ENCODE measurements at regions not wholly inside any gene's neighbourhood (a gene's known extent, or its start where the extent isn't known, plus 50 kb on each side); places are given as distances from the start of the nearest gene placed in this dataset.
"Not testable (repeated sequence)": the region's sequence is repeated elsewhere in the genome, so short reads cannot be mapped to it uniquely, and the experiment has no call there.

DNA sequence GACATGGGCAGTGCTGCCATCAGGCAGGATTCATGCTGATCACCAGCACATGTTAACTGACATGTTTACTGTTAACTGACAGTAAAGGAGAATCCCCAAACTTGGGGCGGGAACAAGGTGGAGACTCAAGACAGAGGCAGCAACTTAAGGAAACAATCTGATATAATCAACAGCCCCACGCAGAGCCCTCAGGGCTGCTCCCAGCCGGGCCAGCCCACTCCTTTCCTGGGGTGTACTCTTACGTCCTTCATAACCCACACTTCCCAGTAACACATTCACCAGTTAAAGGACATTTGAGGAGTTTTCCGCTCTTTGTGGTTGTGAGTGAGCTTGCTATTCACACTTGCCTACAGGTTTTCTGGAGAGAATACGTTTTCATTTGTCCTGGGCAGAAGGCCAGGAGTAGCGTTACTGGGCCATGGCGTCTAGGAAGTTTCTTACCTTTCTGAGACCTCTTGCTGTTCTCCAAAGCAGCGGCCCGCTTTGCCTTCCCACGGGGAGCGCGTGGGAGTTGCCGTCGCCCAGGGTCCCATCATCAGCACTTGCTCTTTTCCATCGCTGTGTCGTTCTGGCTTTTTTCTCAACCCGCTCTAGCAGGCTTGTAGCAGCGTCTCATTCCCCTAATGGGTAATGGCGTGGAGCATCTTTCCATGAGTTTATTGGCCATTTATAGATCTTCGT lies 56.4 kb downstream of the FOXF2 start:
- DNase-seq (ENCODE audit: low spot score), result no peak

DNA sequence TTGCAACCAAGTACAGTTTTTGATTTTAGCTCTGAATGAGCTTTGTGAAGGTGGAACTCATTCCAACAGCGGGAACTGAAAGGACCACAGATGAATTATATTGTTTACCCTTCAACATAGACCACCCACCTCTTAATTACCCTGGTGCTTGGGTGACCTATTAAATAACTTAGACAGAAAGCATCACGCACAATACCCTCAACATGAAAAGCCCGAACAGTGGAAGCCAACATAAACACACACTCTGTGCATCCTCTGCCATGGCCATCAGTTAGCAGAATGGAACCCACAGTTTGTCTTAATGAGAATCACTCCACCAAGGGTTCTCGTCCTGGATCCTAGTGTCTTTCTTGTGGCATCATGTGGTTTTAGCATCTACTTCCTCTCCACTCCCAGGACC lies 60.5 kb downstream of the FOXF2 start:
- no peak for DNase-seq (ENCODE audit: low spot score)

GRCh38 chr6:1453024-1453423 lies 63.6 kb downstream of the FOXF2 start:
- no peak for DNase-seq (ENCODE audit: low spot score)

- DNase-seq (ENCODE audit: low spot score), result not testable (repeated sequence)
Measured at GRCh38 chr6:1456816-1457215, 67.4 kb downstream of the FOXF2 start.

DNA sequence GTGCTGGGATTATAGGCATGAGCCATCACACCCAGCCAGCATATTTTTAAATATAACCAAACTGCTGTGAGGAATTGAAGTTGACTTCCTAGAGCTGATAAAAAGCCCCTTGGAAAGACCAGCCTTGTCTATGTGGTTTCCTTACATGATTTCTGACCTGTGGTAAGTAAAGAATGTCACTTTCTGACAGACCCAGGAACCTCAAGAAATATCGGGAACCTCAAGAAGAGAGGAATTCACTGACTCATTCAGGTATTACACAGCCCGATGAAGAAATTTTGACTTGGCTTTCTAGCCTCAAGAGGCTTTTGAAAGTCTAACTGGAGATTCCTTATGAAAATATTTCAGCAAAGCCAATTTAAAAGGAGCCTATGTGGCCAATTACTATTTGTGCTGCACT lies 71.8 kb downstream of the FOXF2 start:
- DNase-seq (ENCODE audit: low spot score), result no peak

DNA sequence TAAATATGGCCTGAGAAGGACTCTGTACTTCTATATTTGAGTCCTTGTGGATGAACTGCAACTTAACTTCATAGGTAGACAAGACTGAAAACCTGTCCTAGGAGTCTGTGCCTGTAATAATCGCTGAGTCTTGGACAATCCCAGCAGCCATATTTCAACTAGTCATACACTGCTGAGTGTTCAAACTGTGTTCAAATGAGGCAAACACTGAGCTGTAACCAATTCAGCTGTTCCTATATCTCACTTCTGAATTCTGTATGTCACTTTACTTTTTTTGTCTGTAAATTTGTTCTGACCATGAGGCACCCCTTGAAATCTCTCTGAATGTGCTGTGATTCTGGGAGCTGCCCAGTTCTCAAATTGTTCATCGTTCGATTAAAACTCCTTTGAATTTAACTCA lies 72.4 kb downstream of the FOXF2 start:
- no peak for DNase-seq (ENCODE audit: low spot score)

- no peak for DNase-seq (ENCODE audit: low spot score)
Measured at GRCh38 chr6:1463275-1463674, 73.9 kb downstream of the FOXF2 start.

DNA sequence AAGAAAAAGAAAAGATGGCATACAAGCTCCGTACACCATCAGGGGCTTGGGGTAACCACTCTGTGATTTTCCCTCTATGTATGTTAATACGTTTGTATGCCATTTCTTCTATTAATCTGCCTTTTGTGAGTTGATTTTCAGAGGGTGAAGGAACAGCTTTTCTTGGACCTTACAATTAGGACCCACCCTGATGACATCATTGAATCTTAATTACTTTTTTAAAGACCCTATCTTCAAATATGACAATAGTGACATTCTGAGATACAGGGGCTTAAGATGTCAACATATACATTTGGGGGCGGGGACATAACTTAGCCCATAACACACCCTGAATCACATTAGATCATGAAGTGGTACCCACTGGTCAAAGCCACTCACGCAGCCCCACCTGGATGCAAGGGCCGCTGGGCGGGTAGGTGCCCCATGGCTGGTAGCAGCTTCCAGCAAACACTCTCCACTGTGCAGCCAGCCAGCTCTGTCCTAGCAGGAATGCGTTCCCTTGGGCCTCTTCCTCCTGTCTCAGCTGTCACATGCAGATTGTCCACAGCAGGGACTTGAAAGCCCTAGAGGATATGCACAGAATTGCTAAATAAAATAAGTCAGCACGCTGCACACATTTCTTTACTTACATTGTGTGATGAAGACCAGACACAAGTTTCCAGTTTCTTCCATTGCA lies 74.5 kb downstream of the FOXF2 start:
- DNase-seq (ENCODE audit: low spot score), result no peak

GRCh38 chr6:1464781-1465370 lies 75.5 kb downstream of the FOXF2 start:
- no peak for DNase-seq (ENCODE audit: low spot score)

DNA sequence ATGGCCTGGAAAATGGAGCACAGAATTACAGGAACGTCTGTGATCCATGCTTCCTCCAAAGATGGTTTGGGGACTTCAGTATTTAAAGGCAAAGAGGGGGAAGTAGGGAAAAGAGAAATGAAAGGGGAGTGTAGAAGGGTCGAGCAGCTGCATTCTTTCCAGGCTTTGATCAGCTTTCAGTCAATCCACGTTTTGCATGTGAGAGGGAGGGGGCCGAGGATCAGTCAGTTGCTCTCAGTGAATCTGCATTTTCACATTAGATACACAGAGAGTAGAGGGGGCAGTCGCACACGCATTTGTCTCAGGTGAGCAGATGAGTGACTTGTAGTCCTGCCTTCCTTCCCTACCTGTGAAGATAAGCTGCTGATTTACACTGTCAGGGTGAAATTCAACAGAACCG lies 78.8 kb downstream of the FOXF2 start:
- DNase-seq (ENCODE audit: low spot score), result no peak

DNA sequence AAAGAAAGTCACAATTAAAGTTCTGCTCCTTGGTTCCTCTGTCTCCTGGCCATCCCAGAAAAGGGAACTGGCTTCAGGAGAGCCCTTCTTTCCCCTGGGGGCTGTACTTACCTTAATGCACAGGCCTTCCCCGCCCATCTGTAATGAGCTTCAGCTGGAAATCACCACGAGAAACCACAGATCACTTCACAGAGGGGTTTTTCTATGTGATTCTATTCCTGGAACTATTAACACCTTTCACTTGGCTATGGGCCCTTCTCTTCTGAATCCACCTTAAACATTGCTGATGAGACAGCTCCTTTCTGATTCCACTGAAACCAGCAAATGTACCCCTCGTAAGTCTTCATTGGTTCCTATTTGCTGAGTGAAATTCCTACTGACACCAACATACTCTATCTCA lies 80.7 kb downstream of the FOXF2 start:
- no peak for DNase-seq (ENCODE audit: low spot score)

DNA sequence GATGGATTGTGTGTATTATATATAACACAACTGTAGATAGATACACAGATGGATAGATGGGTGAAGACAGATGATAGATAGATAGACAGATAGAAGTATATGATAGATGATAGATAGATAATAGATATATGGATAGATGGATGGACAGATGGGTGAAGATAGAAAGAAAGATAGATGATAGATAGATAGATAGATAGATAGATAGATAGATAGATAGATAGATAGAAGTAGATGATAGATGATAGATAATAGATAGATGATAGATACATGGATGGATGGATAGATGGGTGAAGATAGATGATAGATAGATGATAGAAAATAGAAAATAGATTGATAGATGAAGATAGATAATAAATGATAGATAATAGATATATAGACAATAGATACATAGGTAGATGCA lies 83.3 kb downstream of the FOXF2 start:
- no peak for DNase-seq (ENCODE audit: low spot score)

GRCh38 chr6:1473166-1473565 lies 83.8 kb downstream of the FOXF2 start:
- DNase-seq (ENCODE audit: low spot score), result no peak

DNA sequence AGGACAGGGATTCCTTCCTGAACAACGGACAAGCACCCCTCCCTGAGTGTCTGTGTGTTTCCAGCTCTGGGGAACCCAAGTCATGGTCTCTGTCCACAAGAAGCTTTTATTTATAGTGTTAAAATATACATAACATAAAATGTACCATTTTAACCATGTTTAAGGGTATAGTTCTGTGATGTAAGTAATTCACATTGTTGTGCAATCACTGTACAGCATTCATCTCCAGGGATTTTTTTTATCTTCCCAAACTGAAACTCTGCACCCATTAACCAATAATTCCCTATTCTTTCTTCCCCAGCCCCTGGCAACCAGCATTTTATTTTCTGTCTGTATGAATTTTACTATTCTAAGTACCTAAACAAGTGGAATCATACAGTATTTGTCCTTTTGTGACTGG lies 84.2 kb downstream of the FOXF2 start:
- DNase-seq (ENCODE audit: low spot score), result no peak

DNA sequence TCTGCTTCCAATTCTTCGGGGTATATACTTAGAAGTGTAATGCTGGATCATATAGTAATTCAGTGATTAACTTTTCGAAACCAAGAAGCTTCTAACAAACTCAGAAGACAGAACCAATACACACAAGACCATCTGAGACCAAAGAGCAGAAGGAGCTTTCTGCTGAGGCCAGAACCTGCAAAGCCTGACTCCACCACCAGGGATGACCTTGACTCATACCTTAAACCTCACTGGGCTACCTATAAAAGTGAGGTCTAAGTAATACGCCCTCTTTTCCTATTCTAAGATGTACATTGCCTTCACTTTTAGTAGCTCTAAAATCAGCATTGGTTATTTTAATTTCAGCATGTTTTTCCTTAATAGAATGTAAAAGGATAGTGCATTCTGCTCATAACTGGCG lies 84.8 kb downstream of the FOXF2 start:
- no peak for DNase-seq (ENCODE audit: low spot score)

DNA sequence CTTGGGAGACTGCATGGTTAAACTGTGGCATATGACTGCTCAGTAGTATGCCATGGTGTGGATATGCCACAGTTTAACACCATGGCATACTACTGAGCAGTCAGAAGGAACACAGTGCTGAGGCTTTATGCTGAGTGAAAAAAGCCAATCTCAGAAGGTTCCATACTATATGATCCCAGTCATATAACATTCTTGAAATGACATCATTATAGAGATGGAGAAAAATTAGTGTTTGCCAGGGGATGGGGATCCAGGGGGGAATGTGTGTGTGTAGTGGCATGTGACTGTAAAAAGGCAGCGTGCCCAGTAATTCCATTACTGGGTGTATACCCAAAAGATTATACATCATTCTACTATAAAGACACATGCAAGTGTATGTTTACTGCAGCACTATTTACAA lies 85.8 kb downstream of the FOXF2 start:
- no peak for DNase-seq (ENCODE audit: low spot score)

DNA sequence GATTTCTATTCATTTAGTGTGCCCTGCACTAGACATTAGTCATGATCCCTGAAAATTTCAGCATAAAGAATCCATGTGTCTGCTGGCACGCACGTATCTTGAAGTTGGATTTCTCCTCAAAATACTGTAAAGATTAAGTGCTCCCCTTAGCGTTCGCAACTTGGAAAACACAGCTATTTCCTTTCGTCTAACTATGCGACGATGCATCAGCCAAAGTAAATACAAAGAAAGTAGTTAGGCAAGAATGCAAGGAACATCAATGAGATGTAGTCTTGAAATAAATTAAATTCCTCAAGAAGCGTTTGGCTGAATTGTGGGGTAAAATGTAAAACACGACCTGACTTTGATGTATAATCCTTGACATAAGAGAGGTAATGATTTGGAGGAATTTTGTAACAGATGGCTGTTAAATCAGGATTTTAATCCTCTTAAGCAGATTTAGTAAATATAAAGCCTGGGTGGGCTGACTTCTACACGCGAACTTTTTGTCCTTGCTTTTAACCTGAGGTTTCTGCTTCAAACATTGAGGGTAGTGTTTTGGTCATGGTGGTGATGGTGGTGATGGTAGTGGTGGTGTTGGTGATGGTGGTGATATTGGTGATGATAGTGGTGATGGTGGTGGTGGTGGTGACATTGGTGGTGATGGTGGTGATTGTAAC lies 88.2 kb downstream of the FOXF2 start:
- DNase-seq (ENCODE audit: low spot score), result no peak

GRCh38 chr6:1478163-1478826 lies 88.9 kb downstream of the FOXF2 start:
- DNase-seq (ENCODE audit: low spot score), result not testable (repeated sequence)

GRCh38 chr6:1479095-1479494 lies 89.7 kb downstream of the FOXF2 start:
- no peak for DNase-seq (ENCODE audit: low spot score)

DNA sequence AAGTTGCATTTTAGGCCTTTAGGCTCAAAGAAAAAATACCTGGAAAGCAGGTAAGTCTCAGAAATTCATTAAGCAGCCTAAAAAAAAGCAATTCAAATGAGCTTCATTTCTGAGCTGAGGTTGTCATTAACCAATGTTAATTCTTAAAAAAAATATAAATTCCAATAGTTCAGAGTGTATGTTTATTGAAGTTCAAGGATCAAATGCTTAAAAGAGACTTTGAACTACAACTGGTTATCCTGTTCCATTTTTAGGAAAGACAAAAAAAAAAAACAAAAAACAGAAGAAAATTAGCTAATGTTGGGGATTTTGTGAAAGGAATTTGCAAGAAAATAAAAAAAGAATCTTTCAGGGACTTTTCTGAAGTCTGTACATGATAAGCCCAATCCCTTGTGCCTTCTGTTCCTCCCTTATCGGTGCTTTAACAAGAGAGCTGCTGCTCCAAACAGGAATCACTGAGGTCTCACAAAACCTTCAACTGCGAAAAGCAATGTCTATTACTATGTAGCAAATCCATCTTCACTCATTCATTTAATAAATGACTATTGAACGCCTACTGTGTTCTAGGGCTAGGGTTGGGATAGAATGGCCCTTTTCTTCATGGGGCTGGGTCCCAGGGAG lies 90.3 kb downstream of the FOXF2 start:
- DNase-seq (ENCODE audit: low spot score), result no peak

- no peak for DNase-seq (ENCODE audit: low spot score)
Measured at GRCh38 chr6:1481286-1481685, 91.9 kb downstream of the FOXF2 start.
